Upper lobe of left lung (tissue), 6 donors: ENCODE measurements at regions not wholly inside any gene's neighbourhood (a gene's known extent, or its start where the extent isn't known, plus 50 kb on each side); places are given as distances from the start of the nearest gene placed in this dataset.

Experiments
- ATAC-seq, 2 donors: fragments of 200-7000 bp; cut with Tn5 transposase; one replicate each; pipeline ENCODE4 v1.9.1; 2022; ENCODE audit warnings: mild to moderate bottlenecking in 2 of 2, moderate library complexity in 2 of 2; ENCODE audit not compliant: low FRiP score in 2 of 2
- DNase-seq, 2 donors: peaks; one replicate each; pipeline ENCODE4 v3.0.0-alpha.2; 2019 to 2020
- H3K27ac ChIP-seq, 4 donors: fragments of 200-600 bp; sonication (generic); one replicate each; pipeline ENCODE4 v1.5.1; 2016 to 2019
- H3K27me3 ChIP-seq, 4 donors: fragments of 200-600 bp; sonication (generic); one replicate each; pipeline ENCODE4 v1.5.1; 2017 to 2019
- H3K36me3 ChIP-seq, 4 donors: fragments of 200-600 bp; sonication (generic); one replicate each; pipeline ENCODE4 v1.5.1; 2016 to 2019
- H3K4me1 ChIP-seq, 4 donors: fragments of 200-600 bp; sonication (generic); one replicate each; pipeline ENCODE4 v1.5.1; 2018 to 2019
- H3K4me3 ChIP-seq, 4 donors: fragments of 200-600 bp; sonication (generic); one replicate each; pipeline ENCODE4 v1.5.1; 2017 to 2019; ENCODE audit warnings: mild to moderate bottlenecking in 2 of 4, moderate library complexity in 1 of 4
- H3K9me3 ChIP-seq, 4 donors: fragments of 200-600 bp; sonication (generic); one replicate each; pipeline ENCODE4 v1.5.1; 2018 to 2019
- CTCF ChIP-seq, 6 experiments: fragments of 450-650 bp in 4 of 6; fragments of 200-600 bp in 2 of 6; sonication (generic) in 2 of 6; IDR thresholded peaks; one replicate each; pipeline ENCODE4 v1.5.1; 2016 to 2019; ENCODE audit warnings: antibody characterized with exemption in 6 of 6
- EP300 ChIP-seq, 4 donors: sonication (generic); formaldehyde crosslinking; IDR thresholded peaks; one replicate each; pipeline ENCODE4 v1.5.1; 2017; ENCODE audit warnings: antibody characterized with exemption in 4 of 4, control low read depth in 2 of 4
- POLR2A ChIP-seq, 4 donors: fragments of 450-650 bp; IDR thresholded peaks; one replicate each; pipeline ENCODE4 v1.5.1; 2016 to 2017; ENCODE audit warnings: antibody characterized with exemption in 4 of 4, mild to moderate bottlenecking in 2 of 4
- POLR2AphosphoS5 ChIP-seq, 2 donors: sonication (generic); formaldehyde crosslinking; IDR thresholded peaks; one replicate each; pipeline ENCODE4 v1.5.1; 2017; ENCODE audit warnings: antibody characterized with exemption in 2 of 2
- WGBS, 2 donors: methylation state at CpG; one replicate each; pipeline ENCODE4 v1.1.5; 2017 to 2018; 5-methylcytosine and 5-hydroxymethylcytosine counted together
- donor health status: DM: no; HTN: no; CAD: no; lungs with moderate emphysema.
- donor health status: DM: no; HTN: yes; CAD: no; lungs with severe emphysema.

GRCh38 chr5:118379470-118379869 is 608.9 kb downstream of the DTWD2 start:
- Histone ChIP-seq H3K27ac (no peak overlapping the region), H3K36me3 (no peaks in the 10 kb centered on the region), H3K9me3 (no peaks in the 10 kb centered on the region), H3K27me3 (no peaks in the 10 kb centered on the region), H3K4me3 (no peak overlapping the region), H3K4me1 (no peaks in the 10 kb centered on the region)
- DNase-seq (no peak), ATAC-seq (no peak)
- no peak for TF ChIP-seq EP300 (IDR thresholded peaks at IDR 0.05)
- TF ChIP-seq CTCF (IDR thresholded peaks at IDR 0.05) = no peak
- no peak for TF ChIP-seq POLR2AphosphoS5 (IDR thresholded peaks at IDR 0.05)
- no peak for TF ChIP-seq POLR2A (IDR thresholded peaks at IDR 0.05)
- 54 to 64% methylated on average over 2 of the region's 2 CpGs for WGBS, 2 donors

- TF ChIP-seq EP300 (IDR thresholded peaks at IDR 0.05) = no peak
- TF ChIP-seq CTCF (IDR thresholded peaks at IDR 0.05) = no peak
- no peak for TF ChIP-seq POLR2A (IDR thresholded peaks at IDR 0.05)
- TF ChIP-seq POLR2AphosphoS5 (IDR thresholded peaks at IDR 0.05) = no peak
- Histone ChIP-seq H3K27ac (no peak overlapping the region), H3K4me3 (no peak overlapping the region), H3K4me1 (no peaks in the 10 kb centered on the region), H3K27me3 (no peaks in the 10 kb centered on the region), H3K36me3 (no peaks in the 10 kb centered on the region), H3K9me3 (no peaks in the 10 kb centered on the region)
- ATAC-seq (no peak), DNase-seq (no peak)
- WGBS, 2 donors = 71 to 78% methylated on average over 1 of the region's 1 CpG
These were observed 609.4 kb downstream of the DTWD2 start for GRCh38 chr5:118378959-118379358.

- no peak overlapping the region for H3K4me3 ChIP-seq
- no peaks in the 10 kb centered on the region for H3K9me3 ChIP-seq
- TF ChIP-seq POLR2AphosphoS5 (IDR thresholded peaks at IDR 0.05) (no peak), POLR2A (IDR thresholded peaks at IDR 0.05) (no peak), EP300 (IDR thresholded peaks at IDR 0.05) (no peak), CTCF (IDR thresholded peaks at IDR 0.05) (no peak)
- no peak overlapping the region for H3K27ac ChIP-seq
- H3K27me3 ChIP-seq = no peaks in the 10 kb centered on the region
- H3K36me3 ChIP-seq = no peaks in the 10 kb centered on the region
- DNase-seq (no peak), ATAC-seq (no peak)
- H3K4me1 ChIP-seq = no peaks in the 10 kb centered on the region
These were observed 610.9 kb downstream of the DTWD2 start for GRCh38 chr5:118377420-118377819.

GRCh38 chr5:118371973-118372831 is 616.1 kb downstream of the DTWD2 start:
- Histone ChIP-seq H3K27ac (no peak overlapping the region), H3K9me3 (no peaks in the 10 kb centered on the region), H3K4me1 (peaks cover 0 to 6% (median 0%) of the 10 kb centered on the region in 4 donors), H3K4me3 (no peak overlapping the region), H3K36me3 (no peaks in the 10 kb centered on the region), H3K27me3 (no peaks in the 10 kb centered on the region)
- no peak for ATAC-seq
- no peak for DNase-seq
- TF ChIP-seq EP300 (IDR thresholded peaks at IDR 0.05) (no peak), CTCF (IDR thresholded peaks at IDR 0.05) (no peak), POLR2A (IDR thresholded peaks at IDR 0.05) (no peak), POLR2AphosphoS5 (IDR thresholded peaks at IDR 0.05) (no peak)
- WGBS, 2 donors = 47 to 54% methylated on average over 3 of the region's 3 CpGs

GRCh38 chr5:118366429-118366828 is 621.9 kb downstream of the DTWD2 start:
- Histone ChIP-seq H3K4me3 (no peak overlapping the region), H3K27ac (no peak overlapping the region), H3K9me3 (no peaks in the 10 kb centered on the region), H3K4me1 (no peaks in the 10 kb centered on the region), H3K36me3 (no peaks in the 10 kb centered on the region), H3K27me3 (no peaks in the 10 kb centered on the region)
- WGBS, 2 donors = 74 to 85% methylated on average over 3 of the region's 3 CpGs
- ATAC-seq (no peak), DNase-seq (no peak)
- no peak for TF ChIP-seq CTCF (IDR thresholded peaks at IDR 0.05)
- no peak for TF ChIP-seq EP300 (IDR thresholded peaks at IDR 0.05)
- TF ChIP-seq POLR2A (IDR thresholded peaks at IDR 0.05) = no peak
- no peak for TF ChIP-seq POLR2AphosphoS5 (IDR thresholded peaks at IDR 0.05)
